Activated CD8-positive, alpha-beta T cell treated with anti-CD3 and anti-CD28 coated beads, Interleukin-2, amount 10 ng/mL, durations not matched to agents 7 days and 5 days (primary cell): ENCODE measurements at regions not wholly inside any gene's neighbourhood (a gene's known extent, or its start where the extent isn't known, plus 50 kb on each side); places are given as distances from the start of the nearest gene placed in this dataset.

Source experiments
- ATAC-seq: fragments of 150-1000 bp; cut with Tn5 transposase; one replicate; pipeline ENCODE4 v1.10.0; 2021; ENCODE audit warnings: moderate library complexity
- CTCF ChIA-PET: fragments of 350-600 bp; sonication (Branson Sonifier 250); formaldehyde crosslinking; loops from one replicate; lab custom pipeline; 2021; ENCODE audit warnings: antibody characterized with exemption; lab: Charles Lee
- POLR2A ChIA-PET: fragments of 350-600 bp; sonication (Branson Sonifier 250); formaldehyde crosslinking; loops from one replicate; lab custom pipeline; 2021; ENCODE audit warnings: antibody characterized with exemption; lab: Charles Lee
- DNase-seq: peaks from one replicate; pipeline ENCODE4 v3.0.0-alpha.2; 2020
- H3K27ac Mint-ChIP-seq: one replicate; pipeline ENCODE4 v1.8.0; 2021; ENCODE audit warnings: mild to moderate bottlenecking, mixed read lengths
- H3K27me3 Mint-ChIP-seq: one replicate; pipeline ENCODE4 v1.8.0; 2021; ENCODE audit warnings: low read depth, mixed read lengths
- H3K36me3 Mint-ChIP-seq: one replicate; pipeline ENCODE4 v1.8.0; 2021; ENCODE audit warnings: low read depth, mixed read lengths
- H3K4me1 Mint-ChIP-seq: one replicate; pipeline ENCODE4 v1.8.0; 2021; ENCODE audit warnings: low read depth, mixed read lengths
- H3K4me3 Mint-ChIP-seq: one replicate; pipeline ENCODE4 v1.8.0; 2021; ENCODE audit warnings: mild to moderate bottlenecking, mixed read lengths
- H3K9me3 Mint-ChIP-seq: one replicate; pipeline ENCODE4 v1.8.0; 2022; ENCODE audit warnings: mixed read lengths; ENCODE audit not compliant: insufficient read depth

DNA sequence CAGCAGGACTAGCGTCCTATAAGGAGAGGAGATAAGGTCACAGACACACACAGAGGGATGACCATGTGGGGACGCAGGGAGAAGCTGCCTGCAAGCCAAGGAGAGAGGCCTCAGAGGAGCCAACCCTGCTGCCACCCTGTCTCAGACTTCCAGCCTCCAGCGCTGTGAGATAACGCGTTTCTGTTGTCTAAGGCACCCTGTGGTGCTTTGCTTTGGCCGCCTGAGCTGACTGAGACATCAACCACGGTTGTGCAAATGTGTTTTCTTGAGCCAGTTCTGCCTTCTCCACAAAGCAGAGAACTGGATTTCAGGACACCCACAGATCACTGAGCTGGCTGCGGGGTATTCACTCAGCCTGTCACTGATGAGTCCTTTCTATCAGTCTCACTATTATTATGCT lies 149.1 kb downstream of the NXNL2 start:
- POLR2A ChIA-PET: no interaction called here
- H3K4me1 Mint-ChIP-seq: no peaks in the 10 kb centered on the region
- ATAC-seq (no peak), DNase-seq (no peak)
- no peaks in the 10 kb centered on the region for H3K9me3 Mint-ChIP-seq
- CTCF ChIA-PET: no interaction called here
- no peaks in the 10 kb centered on the region for H3K27me3 Mint-ChIP-seq
- no peak overlapping the region for H3K27ac Mint-ChIP-seq
- H3K4me3 Mint-ChIP-seq: no peak overlapping the region
- no peaks in the 10 kb centered on the region for H3K36me3 Mint-ChIP-seq

DNA sequence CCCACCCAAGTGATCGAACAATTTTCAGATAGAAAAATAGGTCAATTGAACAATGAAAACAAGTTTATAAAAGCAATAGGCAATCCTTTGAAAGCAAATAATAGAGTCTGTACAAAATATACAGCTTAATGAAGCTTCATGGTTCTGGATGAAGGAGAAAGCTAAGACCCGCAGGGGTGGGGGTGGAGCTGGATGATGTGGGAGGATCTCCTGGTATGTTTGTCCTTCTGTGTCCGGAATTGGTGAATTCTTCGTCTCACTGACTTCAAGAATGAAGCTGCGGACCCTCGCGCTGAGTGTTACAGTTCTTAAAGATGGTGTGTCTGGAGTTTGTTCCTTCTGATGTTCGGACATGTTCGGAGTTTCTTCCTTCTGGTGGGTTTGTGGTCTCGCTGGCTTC lies 149.9 kb downstream of the NXNL2 start:
- ChIA-PET POLR2A (no interaction called here), CTCF (no interaction called here)
- Mint-ChIP-seq H3K9me3 (no peaks in the 10 kb centered on the region), H3K36me3 (no peaks in the 10 kb centered on the region), H3K4me3 (no peak overlapping the region), H3K27ac (no peak overlapping the region), H3K27me3 (no peaks in the 10 kb centered on the region), H3K4me1 (no peaks in the 10 kb centered on the region)
- DNase-seq (no peak), ATAC-seq (no peak)

DNA sequence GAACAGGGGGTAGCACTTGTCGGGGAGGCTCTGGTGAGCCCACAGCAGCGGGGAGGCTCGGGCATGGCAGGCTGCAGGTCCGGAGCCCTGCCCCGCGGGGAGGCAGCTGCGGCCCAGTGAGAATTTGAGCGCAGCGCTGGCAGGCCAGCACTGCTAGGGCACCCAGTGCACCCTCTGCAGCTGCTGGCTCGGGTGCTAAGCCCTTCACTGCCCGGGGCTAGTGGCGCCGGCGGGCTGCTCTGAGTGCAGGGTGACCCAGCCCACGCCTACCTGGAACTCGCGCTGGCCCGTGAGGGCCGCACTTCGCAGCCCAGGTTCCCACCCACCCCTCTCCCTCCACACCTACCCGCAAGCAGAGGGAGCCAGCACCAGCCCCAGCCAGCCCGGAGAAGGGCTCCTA lies 151.0 kb downstream of the NXNL2 start:
- DNase-seq (no peak), ATAC-seq (no peak)
- no peaks in the 10 kb centered on the region for H3K27me3 Mint-ChIP-seq
- H3K4me1 Mint-ChIP-seq: no peaks in the 10 kb centered on the region
- H3K27ac Mint-ChIP-seq: no peak overlapping the region
- ChIA-PET POLR2A (no interaction called here), CTCF (no interaction called here)
- H3K9me3 Mint-ChIP-seq: no peaks in the 10 kb centered on the region
- H3K36me3 Mint-ChIP-seq: no peaks in the 10 kb centered on the region
- H3K4me3 Mint-ChIP-seq: no peak overlapping the region

DNA sequence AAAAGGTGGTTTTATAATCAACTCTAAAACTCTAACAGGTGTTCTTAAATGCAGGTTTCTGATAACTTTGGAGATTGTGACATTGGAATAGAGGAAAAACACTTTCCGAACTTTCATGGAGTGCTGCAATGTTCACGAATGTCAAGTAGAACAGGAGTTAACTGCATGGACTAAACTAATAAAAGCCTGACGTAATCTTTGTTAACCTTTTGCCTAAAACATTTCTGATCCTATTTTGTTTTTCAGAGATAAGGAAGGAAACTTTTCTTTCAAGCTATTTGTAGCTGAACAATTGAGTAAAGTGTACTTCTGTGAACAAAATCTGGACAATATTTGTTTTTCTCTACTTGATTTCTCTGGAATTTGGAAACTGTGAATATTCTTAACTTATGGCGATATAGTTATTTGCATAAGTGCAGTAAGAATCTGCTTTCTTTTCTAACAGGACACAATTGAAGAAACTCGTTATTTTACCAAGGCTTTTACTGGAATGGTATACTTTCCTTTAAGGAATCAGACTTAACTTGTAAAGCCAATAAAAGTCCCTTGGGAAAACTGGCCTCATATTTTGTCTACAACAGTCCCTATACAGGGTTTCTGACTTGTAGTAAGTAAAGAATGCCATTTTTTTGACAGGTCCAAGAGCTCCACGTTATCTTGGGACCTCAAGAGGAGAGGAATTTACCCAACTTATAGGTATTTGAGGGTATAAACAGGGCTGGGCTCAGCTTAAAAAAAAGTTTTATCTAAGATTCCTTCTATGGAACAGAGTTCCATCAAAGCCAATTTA lies 154.7 kb downstream of the NXNL2 start:
- ChIA-PET POLR2A (no interaction called here), CTCF (interaction anchor here (1.2 kb wide), 1 partner anchor 26 kb away, joined by 3 read pairs; no protein-coding TSS in a partner anchor)
- no peak overlapping the region for H3K4me3 Mint-ChIP-seq
- H3K27ac Mint-ChIP-seq: no peak overlapping the region
- no peaks in the 10 kb centered on the region for H3K27me3 Mint-ChIP-seq
- no peak for DNase-seq
- ATAC-seq: no peak
- no peaks in the 10 kb centered on the region for H3K36me3 Mint-ChIP-seq
- no peaks in the 10 kb centered on the region for H3K9me3 Mint-ChIP-seq
- no peaks in the 10 kb centered on the region for H3K4me1 Mint-ChIP-seq

DNA sequence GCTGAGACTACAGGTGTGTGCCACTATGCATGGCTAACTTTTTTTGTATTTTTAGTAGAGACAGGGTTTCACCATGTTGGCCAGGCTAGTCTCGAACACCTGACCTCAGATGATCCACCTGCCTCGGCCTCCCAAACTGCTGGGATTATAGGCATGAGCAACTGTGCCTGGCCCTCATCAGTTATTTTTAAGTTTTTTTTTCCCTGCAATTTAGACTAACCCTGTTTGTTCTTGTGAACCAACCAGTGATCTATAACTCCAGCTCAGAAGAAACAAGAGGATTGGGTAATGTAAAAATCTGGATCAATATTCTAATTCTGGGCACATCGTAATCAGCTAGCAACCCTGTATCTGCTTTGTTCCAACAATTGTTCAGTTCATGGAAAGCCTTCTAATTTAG lies 155.7 kb downstream of the NXNL2 start:
- Mint-ChIP-seq H3K4me1 (no peaks in the 10 kb centered on the region), H3K36me3 (no peaks in the 10 kb centered on the region), H3K4me3 (no peak overlapping the region), H3K27ac (no peak overlapping the region), H3K9me3 (no peaks in the 10 kb centered on the region), H3K27me3 (no peaks in the 10 kb centered on the region)
- ChIA-PET CTCF (no interaction called here), POLR2A (no interaction called here)
- DNase-seq (no peak), ATAC-seq (no peak)

DNA sequence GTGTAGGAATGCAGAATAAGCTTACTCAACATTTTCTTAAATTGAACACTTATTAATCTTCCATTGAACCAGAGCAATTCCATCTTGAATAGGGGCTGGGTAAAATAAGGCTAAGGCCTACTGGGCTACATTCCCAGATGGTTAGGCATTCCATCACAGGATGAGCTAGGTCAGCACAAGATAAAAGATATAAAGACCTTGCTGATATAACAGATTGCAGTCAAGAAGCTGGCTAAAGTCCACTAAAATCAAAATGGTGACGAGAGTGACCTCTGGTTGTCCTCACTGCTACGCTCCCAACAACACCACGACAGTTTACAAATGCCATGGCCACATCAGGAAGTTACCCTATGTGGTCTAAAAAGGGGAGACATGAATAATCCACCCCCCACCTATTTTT lies 156.1 kb downstream of the NXNL2 start:
- CTCF ChIA-PET: no interaction called here
- no peaks in the 10 kb centered on the region for H3K36me3 Mint-ChIP-seq
- no peak overlapping the region for H3K4me3 Mint-ChIP-seq
- ATAC-seq (no peak), DNase-seq (no peak)
- POLR2A ChIA-PET: no interaction called here
- H3K9me3 Mint-ChIP-seq: no peaks in the 10 kb centered on the region
- no peak overlapping the region for H3K27ac Mint-ChIP-seq
- H3K27me3 Mint-ChIP-seq: no peaks in the 10 kb centered on the region
- H3K4me1 Mint-ChIP-seq: no peaks in the 10 kb centered on the region

DNA sequence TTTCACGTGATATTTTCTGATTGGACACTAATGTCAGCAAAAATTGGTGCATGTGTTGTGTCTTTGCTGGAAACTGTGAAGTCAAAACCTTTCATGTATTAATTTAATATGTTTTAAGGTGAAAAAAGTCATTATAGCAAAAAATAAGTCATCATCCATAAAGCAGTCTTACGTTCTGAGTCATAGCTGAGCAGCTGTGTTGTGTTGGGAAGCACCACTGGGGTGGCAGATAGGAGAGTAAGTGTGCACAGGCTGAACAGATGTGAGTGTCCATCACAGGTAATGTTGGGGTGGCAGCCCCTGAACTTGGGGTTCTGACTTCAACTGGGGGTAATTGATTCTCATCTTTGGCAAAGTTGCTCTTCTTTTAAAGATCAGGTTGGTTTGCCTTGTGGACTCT lies 156.8 kb downstream of the NXNL2 start:
- ChIA-PET CTCF (no interaction called here), POLR2A (no interaction called here)
- no peaks in the 10 kb centered on the region for H3K36me3 Mint-ChIP-seq

DNA sequence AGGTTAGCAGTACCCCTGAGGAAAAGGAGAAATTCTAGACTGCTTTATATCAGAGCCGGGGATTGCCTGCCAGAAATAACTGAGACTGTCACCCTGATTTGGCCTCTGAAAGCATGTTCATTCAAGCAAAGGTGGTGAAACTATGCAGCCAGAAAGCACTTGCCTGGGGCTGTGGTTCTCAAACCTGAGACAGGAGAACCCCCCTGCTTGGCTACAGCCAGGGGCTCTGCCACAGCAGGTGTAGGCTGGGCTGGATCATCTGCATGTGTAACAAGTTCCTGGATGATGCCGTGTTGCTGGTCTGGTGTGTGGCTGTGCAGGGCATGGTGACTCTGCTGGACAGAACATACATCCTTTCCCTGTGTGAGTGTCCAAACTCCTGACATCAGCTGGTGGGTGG lies 157.8 kb downstream of the NXNL2 start:
- Mint-ChIP-seq H3K4me1 (no peaks in the 10 kb centered on the region), H3K27me3 (no peaks in the 10 kb centered on the region), H3K27ac (no peak overlapping the region), H3K4me3 (no peak overlapping the region), H3K9me3 (no peaks in the 10 kb centered on the region), H3K36me3 (no peaks in the 10 kb centered on the region)
- DNase-seq (no peak), ATAC-seq (no peak)
- POLR2A ChIA-PET: no interaction called here
- CTCF ChIA-PET: no interaction called here

More for the DNA sequence above, 156.8 kb downstream of the NXNL2 start:
- Mint-ChIP-seq H3K4me1 (no peaks in the 10 kb centered on the region), H3K27me3 (no peaks in the 10 kb centered on the region), H3K27ac (no peak overlapping the region), H3K4me3 (no peak overlapping the region), H3K9me3 (no peaks in the 10 kb centered on the region)
- DNase-seq: no peak
- ATAC-seq: no peak

DNA sequence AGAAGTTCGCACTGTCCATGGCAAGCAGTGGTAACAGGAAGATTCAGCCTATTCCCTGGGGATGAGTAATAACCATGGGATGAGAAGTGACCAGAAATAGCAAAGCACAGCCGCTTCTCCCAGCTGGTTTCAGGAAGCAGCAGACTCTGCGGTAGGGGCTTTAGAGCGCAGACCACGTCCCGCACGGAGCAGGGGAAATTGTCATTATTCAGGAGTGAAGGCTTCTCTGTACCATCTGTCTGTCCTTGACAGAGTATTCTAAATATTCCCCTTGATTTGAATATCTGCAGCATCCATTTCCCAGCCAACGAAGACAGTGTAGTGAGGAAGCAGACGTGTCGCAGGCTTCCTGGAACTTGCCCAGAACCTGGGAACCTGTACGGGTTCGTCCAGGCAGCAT lies 159.6 kb downstream of the NXNL2 start:
- no peaks in the 10 kb centered on the region for H3K36me3 Mint-ChIP-seq
- ATAC-seq: no peak
- ChIA-PET POLR2A (no interaction called here), CTCF (no interaction called here)
- no peak overlapping the region for H3K27ac Mint-ChIP-seq
- no peak for DNase-seq
- no peak overlapping the region for H3K4me3 Mint-ChIP-seq
- H3K27me3 Mint-ChIP-seq: peaks cover 2% of the 10 kb centered on the region
- H3K4me1 Mint-ChIP-seq: no peaks in the 10 kb centered on the region
- H3K9me3 Mint-ChIP-seq: no peaks in the 10 kb centered on the region

DNA sequence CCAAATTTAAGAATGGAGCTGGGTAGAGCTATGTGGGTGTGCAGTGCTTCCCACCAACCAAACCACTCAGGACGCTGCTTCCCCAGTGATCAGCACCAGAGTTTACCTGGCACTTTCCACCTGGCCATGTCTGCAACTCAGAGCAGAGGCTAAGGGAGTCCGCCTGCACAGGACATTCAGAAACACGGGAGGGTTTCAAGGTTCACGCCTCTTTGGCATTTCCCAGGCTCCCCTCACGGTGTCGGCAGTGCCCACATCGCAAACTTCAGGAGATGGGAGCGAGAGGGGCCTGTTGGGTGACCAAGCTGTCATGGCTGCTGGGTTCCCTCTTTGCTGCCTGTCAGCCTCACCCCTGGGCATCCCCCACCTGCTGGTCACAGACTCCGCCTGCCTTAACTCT lies 161.5 kb downstream of the NXNL2 start:
- H3K9me3 Mint-ChIP-seq: no peaks in the 10 kb centered on the region
- no peaks in the 10 kb centered on the region for H3K4me1 Mint-ChIP-seq
- ChIA-PET CTCF (interaction anchor here (0.6 kb wide), 1 partner anchor 163 kb away, joined by 3 read pairs; no protein-coding TSS in a partner anchor), POLR2A (no interaction called here)
- H3K27ac Mint-ChIP-seq: no peak overlapping the region
- H3K27me3 Mint-ChIP-seq: peaks cover 2% of the 10 kb centered on the region
- no peak overlapping the region for H3K4me3 Mint-ChIP-seq
- no peak for ATAC-seq
- DNase-seq: no peak
- H3K36me3 Mint-ChIP-seq: no peaks in the 10 kb centered on the region

DNA sequence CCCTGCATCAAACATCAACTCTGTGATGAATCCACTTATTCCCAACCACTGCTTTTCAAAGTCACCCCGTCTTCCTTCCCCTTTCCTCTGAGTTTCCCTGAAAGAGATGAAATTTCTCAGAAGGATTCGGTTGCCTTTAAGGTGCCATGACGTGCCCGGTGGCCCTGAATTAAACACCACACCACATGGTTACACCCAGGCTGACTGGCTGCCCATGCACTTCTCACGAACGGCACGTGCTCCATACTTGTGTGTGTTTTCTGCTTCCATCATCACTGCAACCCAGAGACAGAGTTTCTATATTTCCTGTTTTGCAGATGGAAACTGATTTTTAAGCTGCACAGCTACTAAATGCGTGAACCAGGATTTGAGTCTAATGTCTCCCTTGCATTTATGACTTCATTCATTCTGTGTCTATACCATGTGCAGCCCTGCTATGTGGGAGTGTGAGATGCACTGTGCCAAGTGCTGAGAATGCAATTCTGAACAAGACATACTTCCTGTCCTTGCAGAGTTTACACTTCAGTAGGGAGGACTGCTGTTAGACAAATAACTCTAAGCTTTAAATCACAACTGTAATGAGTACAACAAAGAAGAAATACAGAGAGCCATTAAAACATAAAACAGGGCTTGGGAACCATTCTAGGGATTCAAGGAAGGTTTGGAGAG lies 162.9 kb downstream of the NXNL2 start:
- CTCF ChIA-PET: no interaction called here
- Mint-ChIP-seq H3K27me3 (peaks cover 2% of the 10 kb centered on the region), H3K9me3 (no peaks in the 10 kb centered on the region), H3K27ac (no peak overlapping the region), H3K36me3 (no peaks in the 10 kb centered on the region), H3K4me3 (no peak overlapping the region), H3K4me1 (no peaks in the 10 kb centered on the region)
- DNase-seq: no peak
- no peak for ATAC-seq
- POLR2A ChIA-PET: no interaction called here

DNA sequence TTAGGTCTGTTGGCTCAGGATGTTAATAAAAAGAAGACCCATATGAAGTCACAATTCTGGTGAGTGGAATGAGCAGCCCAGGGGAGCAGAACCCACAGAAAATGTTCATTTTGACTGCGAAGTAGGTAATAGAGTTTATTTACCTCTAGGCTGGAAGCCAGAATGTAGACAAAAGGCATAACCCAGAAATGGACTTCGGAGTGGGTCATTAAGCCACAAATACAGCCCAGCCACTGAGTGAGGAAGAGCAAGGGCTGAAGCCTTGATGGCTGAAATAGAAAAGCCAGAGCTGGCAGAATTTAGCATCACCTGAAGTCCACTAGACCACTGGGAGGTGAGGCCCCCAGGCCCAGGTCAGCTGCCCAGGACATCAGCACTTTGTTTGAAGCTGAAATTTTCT lies 168.0 kb downstream of the NXNL2 start:
- POLR2A ChIA-PET: no interaction called here
- ATAC-seq: no peak
- DNase-seq: no peak
- Mint-ChIP-seq H3K36me3 (no peaks in the 10 kb centered on the region), H3K27me3 (peaks cover 2% of the 10 kb centered on the region), H3K9me3 (no peaks in the 10 kb centered on the region), H3K27ac (no peak overlapping the region), H3K4me1 (no peaks in the 10 kb centered on the region), H3K4me3 (no peak overlapping the region)
- CTCF ChIA-PET: no interaction called here
